NT2/D1 (cell line): ENCODE measurements at regions not wholly inside any gene's neighbourhood (a gene's known extent, or its start where the extent isn't known, plus 50 kb on each side); places are given as distances from the start of the nearest gene placed in this dataset.

Experiments
- DNase-seq: peaks from one replicate; pipeline ENCODE4 v3.0.0-alpha.2; 2011; ENCODE audit warnings: low read depth, low spot score
- H3K27me3 ChIP-seq: 2 replicates; pipeline ENCODE4 v1.6.0; 2011; ENCODE audit warnings: mild to moderate bottlenecking; ENCODE audit not compliant: insufficient read length, insufficient read depth
- H3K36me3 ChIP-seq: 2 replicates; pipeline ENCODE4 v1.6.1; 2011; ENCODE audit warnings: mild to moderate bottlenecking, low read length, mixed read lengths; ENCODE audit not compliant: insufficient read depth, insufficient read length
- H3K4me1 ChIP-seq: 2 replicates; pipeline ENCODE4 v1.5.1; 2011; ENCODE audit not compliant: insufficient read depth, insufficient read length
- H3K4me3 ChIP-seq: 2 replicates; pipeline ENCODE4 v1.5.1; 2011; ENCODE audit warnings: low read depth; ENCODE audit not compliant: insufficient read length
- H3K9ac ChIP-seq: 2 replicates; pipeline ENCODE4 v1.6.0; 2011; ENCODE audit warnings: low read depth; ENCODE audit not compliant: insufficient read length
- H3K9me3 ChIP-seq: 2 replicates; pipeline ENCODE4 v1.5.1; 2011; ENCODE audit warnings: mild to moderate bottlenecking, low read length; ENCODE audit not compliant: insufficient read depth
- SUZ12 ChIP-seq: IDR thresholded peaks from 2 replicates; pipeline ENCODE4 v1.6.1; 2011; ENCODE audit not compliant: insufficient read length, insufficient read depth; ENCODE audit errors: extremely low read depth
- YY1 ChIP-seq: IDR thresholded peaks from 2 replicates; pipeline ENCODE4 v1.6.1; 2011; ENCODE audit not compliant: insufficient read length, insufficient read depth
- ZNF274 ChIP-seq: IDR thresholded peaks from 2 replicates; pipeline ENCODE4 v1.6.1; 2011; ENCODE audit warnings: mild to moderate bottlenecking, low read depth, low read length

DNA sequence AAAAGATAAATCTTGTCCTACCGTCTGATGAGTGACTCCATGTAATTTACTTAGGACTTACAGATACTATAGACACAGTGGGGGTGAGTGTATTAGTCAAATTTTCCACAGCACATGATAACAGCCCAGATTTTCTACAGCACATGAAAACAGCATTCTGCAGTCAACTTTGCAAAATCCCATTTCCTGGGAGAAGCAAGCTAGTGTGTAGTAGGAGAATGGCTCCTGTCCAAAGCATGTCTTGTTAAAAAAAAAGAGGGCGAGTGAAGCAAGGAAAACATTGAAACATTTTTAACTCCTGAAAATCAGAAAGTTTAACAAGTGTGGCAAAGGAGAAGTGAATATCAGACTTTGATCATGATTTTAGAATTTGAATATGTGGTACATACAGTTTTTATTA is 817.8 kb upstream of the FAM98A start:
- no peak for DNase-seq
- Histone ChIP-seq H3K9ac (no peak overlapping the region), H3K27me3 (no peaks in the 10 kb centered on the region), H3K36me3 (no peaks in the 10 kb centered on the region), H3K9me3 (no peaks in the 10 kb centered on the region), H3K4me3 (no peak overlapping the region), H3K4me1 (no peaks in the 10 kb centered on the region)
- TF ChIP-seq ZNF274 (no peak), SUZ12 (no peak), YY1 (no peak)

DNA sequence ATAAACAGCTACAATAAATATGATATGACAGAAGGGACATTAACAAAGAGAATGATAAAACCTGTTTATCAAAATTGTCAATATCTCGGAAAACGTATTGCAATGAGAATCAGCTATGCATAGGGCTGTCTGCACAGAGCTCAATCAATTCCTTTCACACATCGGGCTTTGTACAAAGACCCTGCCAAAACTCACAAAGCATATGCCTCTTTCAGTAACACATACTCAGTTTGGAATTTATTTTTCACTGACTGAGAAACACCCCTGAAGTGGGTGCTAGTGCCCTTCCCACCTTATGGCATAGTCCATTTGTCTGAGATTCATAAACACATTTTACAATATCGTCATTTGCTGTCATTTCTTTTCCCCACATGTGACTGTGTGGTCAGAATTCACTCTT is 815.8 kb upstream of the FAM98A start:
- Histone ChIP-seq H3K36me3 (no peaks in the 10 kb centered on the region), H3K4me1 (no peaks in the 10 kb centered on the region), H3K27me3 (no peaks in the 10 kb centered on the region), H3K4me3 (no peak overlapping the region), H3K9me3 (no peaks in the 10 kb centered on the region), H3K9ac (no peak overlapping the region)
- no peak for TF ChIP-seq ZNF274
- TF ChIP-seq YY1, result no peak
- TF ChIP-seq SUZ12, result no peak
- no peak for DNase-seq

GRCh38 chr2:34408100-34408499 is 809.0 kb upstream of the FAM98A start:
- H3K4me3 ChIP-seq, result no peak overlapping the region
- no peak for TF ChIP-seq ZNF274
- TF ChIP-seq YY1, result no peak
- TF ChIP-seq SUZ12, result no peak

DNA sequence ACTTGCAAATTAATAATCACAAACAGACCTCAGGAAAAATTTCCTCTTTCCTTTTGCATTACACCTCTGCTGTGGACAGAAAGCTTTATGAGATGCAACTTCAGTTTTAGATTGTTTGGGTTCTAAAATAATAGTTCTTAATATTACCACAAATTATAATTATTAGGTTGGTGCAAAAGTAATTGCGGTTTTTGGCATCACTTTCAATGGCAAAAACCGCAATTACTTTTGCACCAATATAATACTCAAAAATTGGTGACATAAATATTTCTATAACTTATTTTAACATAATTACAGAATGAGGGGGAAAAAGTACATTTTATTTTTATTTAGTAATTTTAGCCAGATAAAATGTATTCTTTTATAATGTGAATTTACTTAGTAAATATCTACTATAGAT is 804.4 kb upstream of the FAM98A start:
- Histone ChIP-seq H3K4me1 (no peaks in the 10 kb centered on the region), H3K36me3 (no peaks in the 10 kb centered on the region), H3K27me3 (no peaks in the 10 kb centered on the region), H3K9ac (no peak overlapping the region), H3K4me3 (no peak overlapping the region), H3K9me3 (no peaks in the 10 kb centered on the region)
- no peak for DNase-seq
- TF ChIP-seq ZNF274 (no peak), SUZ12 (no peak), YY1 (no peak)

More at GRCh38 chr2:34408100-34408499, 809.0 kb upstream of the FAM98A start:
- H3K36me3 ChIP-seq, result no peaks in the 10 kb centered on the region
- no peaks in the 10 kb centered on the region for H3K4me1 ChIP-seq
- no peaks in the 10 kb centered on the region for H3K9me3 ChIP-seq
- no peak overlapping the region for H3K9ac ChIP-seq
- no peak for DNase-seq
- no peaks in the 10 kb centered on the region for H3K27me3 ChIP-seq

GRCh38 chr2:34402376-34402775 is 803.3 kb upstream of the FAM98A start:
- H3K4me3 ChIP-seq, result no peak overlapping the region
- H3K4me1 ChIP-seq, result no peaks in the 10 kb centered on the region
- no peaks in the 10 kb centered on the region for H3K27me3 ChIP-seq
- no peaks in the 10 kb centered on the region for H3K36me3 ChIP-seq
- TF ChIP-seq SUZ12, result no peak
- no peak for TF ChIP-seq ZNF274
- no peak for TF ChIP-seq YY1
- H3K9me3 ChIP-seq, result no peaks in the 10 kb centered on the region
- no peak for DNase-seq
- no peak overlapping the region for H3K9ac ChIP-seq

DNA sequence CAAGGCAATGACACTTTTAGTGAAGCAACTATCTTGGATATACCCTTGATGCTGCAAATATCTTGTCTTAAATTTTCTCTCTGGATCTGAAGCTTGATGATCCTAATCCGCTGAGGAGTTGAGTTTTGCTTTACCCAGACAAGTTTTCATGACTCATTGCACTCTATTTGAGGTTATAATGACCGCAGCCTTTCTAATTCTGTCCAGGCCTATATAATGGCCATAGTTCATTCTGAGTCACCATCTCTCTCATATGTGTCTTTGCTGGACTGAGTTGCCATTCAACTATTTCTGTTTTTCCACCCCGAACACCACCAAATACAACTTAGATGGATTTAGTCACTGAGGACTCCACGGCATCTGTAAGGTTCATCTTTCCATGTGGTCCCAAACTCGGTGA is 802.1 kb upstream of the FAM98A start:
- Histone ChIP-seq H3K27me3 (no peaks in the 10 kb centered on the region), H3K4me3 (no peak overlapping the region), H3K4me1 (no peaks in the 10 kb centered on the region), H3K36me3 (no peaks in the 10 kb centered on the region), H3K9ac (no peak overlapping the region), H3K9me3 (no peaks in the 10 kb centered on the region)
- no peak for DNase-seq
- TF ChIP-seq YY1, result no peak
- TF ChIP-seq SUZ12, result no peak
- no peak for TF ChIP-seq ZNF274

- Histone ChIP-seq H3K4me3 (no peak overlapping the region), H3K36me3 (no peaks in the 10 kb centered on the region), H3K27me3 (no peaks in the 10 kb centered on the region), H3K4me1 (no peaks in the 10 kb centered on the region), H3K9me3 (no peaks in the 10 kb centered on the region), H3K9ac (no peak overlapping the region)
- TF ChIP-seq YY1, result no peak
- TF ChIP-seq ZNF274, result no peak
- TF ChIP-seq SUZ12, result no peak
- DNase-seq, result no peak
Measured at GRCh38 chr2:34388446-34388845, 789.3 kb upstream of the FAM98A start.

DNA sequence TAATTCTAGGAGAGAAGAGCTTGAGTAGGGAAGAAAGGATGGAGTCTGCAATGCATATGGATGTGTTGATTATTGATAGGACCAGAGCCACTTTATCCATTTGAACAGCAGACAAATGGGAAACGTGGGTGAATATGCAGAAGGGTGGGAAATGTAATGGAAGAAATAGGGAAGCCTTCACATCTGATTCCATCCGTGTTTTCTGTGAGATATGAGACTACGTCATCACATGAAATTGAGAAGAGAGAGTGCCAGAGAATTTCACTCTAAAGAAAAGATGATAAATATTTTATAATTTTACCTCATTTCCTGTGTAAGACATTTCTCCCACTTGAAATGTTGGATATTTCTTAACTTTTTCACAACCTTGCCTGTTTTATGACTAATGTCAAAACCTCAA is 788.4 kb upstream of the FAM98A start:
- Histone ChIP-seq H3K36me3 (no peaks in the 10 kb centered on the region), H3K9ac (no peak overlapping the region), H3K4me1 (no peaks in the 10 kb centered on the region), H3K4me3 (no peak overlapping the region), H3K9me3 (no peaks in the 10 kb centered on the region), H3K27me3 (no peaks in the 10 kb centered on the region)
- no peak for TF ChIP-seq SUZ12
- no peak for TF ChIP-seq YY1
- TF ChIP-seq ZNF274, result no peak
- no peak for DNase-seq
